ENCODE measurements at regions not wholly inside any gene's neighbourhood (a gene's known extent, or its start where the extent isn't known, plus 50 kb on each side); places are given as distances from the start of the nearest gene placed in this dataset.

DNA sequence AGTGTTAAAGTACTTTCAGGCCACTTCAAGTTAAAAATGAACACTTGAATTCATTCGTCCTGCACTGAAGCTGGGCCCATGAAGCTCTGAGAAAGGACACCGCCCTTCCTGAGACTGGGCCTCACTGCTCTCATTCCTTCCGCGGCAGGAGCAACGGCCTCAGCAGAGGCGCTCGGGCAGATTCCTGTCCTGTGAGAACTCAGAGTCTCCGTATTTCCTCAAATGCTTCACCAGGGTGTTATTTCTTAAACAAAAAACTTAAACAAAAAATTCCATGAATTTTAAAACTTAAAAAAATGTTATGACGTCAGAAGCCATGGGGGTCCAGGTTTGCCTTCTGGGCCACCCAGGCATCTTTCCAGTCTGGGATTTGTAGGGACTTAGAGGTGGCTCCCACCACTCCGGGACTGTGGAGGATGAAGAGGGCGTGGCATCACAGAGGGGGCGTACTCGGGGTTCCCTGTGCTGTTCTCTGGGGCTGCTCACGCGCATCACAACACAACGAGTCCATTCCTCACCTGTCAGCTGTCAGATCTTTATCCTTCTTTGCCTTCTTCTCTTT lies 115.9 kb upstream of the ASB18 start:
- TF ChIP-seq POLR2AphosphoS5 (IDR thresholded peaks at IDR 0.05) (no peak), POLR2A (IDR thresholded peaks at IDR 0.05) (no peak), CTCF (IDR thresholded peaks at IDR 0.05) (no peak), EP300 (IDR thresholded peaks at IDR 0.05) (no peak)

Data from sigmoid colon (tissue), 4 donors.